ENCODE measurements at regions not wholly inside any gene's neighbourhood (a gene's known extent, or its start where the extent isn't known, plus 50 kb on each side); places are given as distances from the start of the nearest gene placed in this dataset.

GRCh38 chr2:180781276-180781675 lies 199.1 kb upstream of the UBE2E3 start:
- TF ChIP-seq CTCF (conservative IDR thresholded peaks at IDR 0.05) (no peak), ZFX (IDR thresholded peaks at IDR 0.05) (no peak)

All from C4-2B (cell line).